ENCODE measurements at regions not wholly inside any gene's neighbourhood (a gene's known extent, or its start where the extent isn't known, plus 50 kb on each side); places are given as distances from the start of the nearest gene placed in this dataset.
A peak's percentile ranks its signal among the peaks of the same experiment; 100 is the strongest.

DNA sequence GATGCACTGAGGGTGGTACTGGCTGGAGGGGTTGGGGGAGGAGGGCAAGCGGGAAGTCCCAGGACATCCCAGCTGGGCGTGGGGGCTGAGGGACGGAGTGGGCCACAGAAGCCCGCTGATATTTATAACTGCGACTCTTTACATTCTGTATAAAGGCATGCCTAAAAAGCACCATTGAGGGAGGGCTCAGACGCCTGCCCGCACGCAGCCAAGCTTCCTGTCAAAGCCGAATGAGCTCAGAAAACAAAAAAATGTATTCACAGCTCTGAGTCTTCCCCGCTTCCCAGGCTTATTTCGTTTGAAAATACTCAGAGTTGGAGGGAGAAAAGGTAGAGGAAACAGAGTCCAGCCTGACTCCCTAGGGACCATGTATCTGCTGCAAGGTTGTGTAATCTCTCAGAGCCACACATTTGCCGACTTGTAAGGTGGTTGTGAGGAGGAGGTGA lies 170.1 kb upstream of the HAAO start:
- DNase-seq (ENCODE audit: low read depth in 2 of 2): peak in 1 of 2 donors; percentile 37

DNA sequence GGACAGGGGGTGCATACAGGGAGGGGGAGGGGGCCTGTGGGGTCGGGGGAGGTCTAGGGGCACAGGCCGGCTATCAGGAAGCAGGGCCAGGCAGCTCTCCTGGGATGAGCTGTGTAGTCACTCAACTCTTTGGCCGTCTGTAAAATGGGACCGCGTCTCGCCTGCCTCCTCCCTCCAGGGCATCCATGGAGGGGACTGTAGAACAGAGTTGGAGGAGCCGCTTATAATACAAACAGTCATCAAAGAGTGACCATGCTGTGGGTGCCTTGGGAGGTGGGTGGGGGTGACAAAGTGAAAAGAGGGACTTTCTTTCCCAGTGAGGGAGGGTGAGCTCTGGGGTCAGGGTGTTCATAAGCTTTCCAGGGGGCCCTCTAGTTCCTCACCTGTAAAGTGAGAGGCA lies 169.6 kb upstream of the HAAO start:
- no peak for DNase-seq (ENCODE audit: low read depth in 2 of 2)

DNA sequence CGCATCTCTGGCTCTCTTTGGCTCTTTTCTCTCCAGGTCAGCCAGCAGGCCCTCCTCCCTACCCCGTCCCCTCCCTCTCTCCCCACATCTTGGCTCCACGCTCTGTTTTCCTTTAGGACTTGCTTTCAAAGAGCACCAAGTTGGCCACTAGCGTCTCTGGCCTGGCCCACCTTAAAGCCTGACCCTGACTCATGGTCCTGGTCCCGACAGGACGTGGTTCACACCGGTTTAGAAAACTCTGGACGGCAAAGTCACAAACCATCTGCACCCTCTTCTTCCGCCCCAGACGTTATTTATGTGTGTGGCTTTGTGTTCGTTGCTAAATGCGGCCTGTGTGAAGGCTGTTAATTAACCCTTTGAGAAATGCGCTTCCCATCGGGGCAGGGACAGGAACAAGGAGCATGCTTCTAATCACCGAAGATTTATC lies 169.0 kb upstream of the HAAO start:
- DNase-seq (ENCODE audit: low read depth in 2 of 2): peak; percentile 94 to 98

DNA sequence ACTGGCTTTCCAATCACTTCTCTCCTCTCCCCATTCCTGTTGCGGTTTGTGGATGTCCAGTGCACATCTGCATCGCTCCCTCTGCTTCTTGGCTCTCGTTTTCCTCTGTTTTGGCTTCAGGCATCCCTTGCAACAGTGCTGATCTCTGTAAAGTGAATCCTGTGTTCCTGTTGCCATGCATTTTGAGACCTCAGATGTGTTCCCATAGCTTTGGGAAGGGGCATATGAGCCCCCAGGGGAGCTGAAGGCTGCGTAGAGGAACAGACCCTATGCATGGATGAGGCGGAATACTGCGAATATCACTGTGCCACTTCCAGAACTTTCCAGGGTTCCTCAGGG lies 168.4 kb upstream of the HAAO start:
- no peak for DNase-seq (ENCODE audit: low read depth in 2 of 2)

- DNase-seq (ENCODE audit: low read depth in 2 of 2): no peak
Observed at GRCh38 chr2:42960002-42960841, 167.8 kb upstream of the HAAO start.

DNA sequence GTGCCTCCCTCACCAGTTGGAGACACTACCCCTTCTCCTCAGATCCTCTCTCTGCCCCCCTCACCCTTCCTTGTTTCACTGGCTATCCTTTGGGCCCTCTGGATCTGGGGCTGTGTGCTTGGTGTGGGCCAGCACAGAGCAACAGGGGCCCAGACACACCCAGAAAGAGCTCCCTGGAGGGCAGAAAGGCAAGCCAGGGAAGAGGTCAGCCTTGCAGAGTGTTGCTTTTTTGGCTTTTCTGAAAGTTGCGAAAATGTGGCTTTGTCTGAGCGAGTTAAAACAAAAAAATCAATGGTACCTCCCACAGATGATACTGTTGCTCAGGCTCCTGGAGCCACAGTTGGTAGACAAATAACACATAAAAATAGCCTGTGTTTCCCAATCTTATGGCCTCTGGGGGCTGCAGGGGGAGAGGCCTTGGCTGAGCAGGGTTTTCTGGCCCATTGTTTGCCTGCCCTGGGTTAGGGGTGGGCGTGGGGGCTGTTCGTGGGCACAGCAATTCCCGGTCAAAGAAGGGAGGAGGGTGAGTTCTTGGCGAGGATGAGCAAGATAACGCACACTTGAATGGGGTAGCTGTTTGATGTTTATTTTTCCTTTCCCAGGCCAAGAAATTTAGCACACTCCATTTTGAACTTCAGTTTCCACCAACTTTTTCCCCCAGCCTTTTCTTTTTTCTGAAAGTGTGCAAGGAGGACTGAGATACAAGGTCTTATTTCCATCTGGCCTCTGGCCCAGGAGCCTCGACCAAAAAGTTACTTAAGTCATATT lies 167.0 kb upstream of the HAAO start:
- no peak for DNase-seq (ENCODE audit: low read depth in 2 of 2)

DNA sequence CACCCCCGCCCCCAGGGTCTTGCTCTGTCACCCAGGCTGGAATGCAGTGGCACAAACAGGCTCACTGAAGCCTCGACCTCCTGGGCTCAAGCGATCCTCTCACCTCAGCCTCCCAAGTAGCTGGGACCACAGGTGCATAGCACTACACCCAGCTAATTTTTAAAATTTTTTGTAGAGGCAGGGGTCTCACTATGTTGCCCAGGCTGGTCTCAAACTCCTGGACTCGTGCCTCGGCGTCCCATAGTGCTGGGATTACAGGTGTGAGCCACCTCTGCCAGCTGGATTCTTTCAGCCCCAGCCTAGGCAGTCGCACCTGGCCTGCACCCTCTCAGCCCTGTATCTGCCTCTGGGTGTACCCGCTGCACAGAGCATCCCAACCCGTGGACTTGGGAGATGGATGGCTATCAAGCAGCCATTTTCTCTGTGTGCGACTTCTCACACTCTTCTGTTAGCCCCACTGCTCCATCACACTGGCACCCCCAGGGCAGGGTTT lies 166.4 kb upstream of the HAAO start:
- no peak for DNase-seq (ENCODE audit: low read depth in 2 of 2)

- DNase-seq (ENCODE audit: low read depth in 2 of 2): no peak
Observed at GRCh38 chr2:42957861-42958301, 165.5 kb upstream of the HAAO start.

DNA sequence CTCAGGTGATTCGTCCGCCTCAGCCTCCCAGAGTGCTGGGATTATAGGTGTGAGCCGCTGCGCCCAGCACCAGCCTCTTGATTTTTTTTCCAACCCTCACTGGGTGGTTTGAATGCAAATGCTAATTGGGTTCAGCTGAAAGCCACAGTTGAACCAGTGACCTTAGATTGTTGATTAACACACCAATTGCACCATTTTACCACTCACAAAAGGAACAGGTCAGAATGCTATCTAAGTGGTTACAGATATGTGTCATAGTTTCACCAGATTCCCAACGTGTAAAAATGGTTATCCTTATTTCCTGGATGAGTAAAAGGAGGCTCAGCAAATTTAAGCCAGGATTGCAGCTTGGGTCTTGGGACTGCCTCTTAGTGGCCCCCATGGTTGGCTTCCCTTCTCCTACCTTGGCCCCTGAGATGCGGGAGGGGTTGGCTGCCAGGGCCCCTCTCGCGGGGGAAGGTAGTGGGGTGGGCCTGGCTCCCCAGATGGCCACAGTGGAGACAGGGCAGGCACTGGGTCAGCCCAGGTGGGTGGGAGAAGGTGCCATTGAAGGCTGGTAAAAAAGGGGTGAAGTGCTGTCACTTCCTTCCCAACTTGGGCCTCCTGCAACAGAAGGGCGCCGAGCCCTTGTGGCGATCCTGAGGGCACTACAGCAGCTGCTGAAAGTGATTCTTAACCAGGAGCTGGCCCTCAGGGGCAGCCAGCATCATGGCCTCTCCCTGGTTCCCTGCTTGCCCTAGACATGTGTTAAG lies 164.9 kb upstream of the HAAO start:
- no peak for DNase-seq (ENCODE audit: low read depth in 2 of 2)

GRCh38 chr2:42954227-42954962 lies 162.0 kb upstream of the HAAO start:
- peak in 1 of 2 donors; percentile 48 for DNase-seq (ENCODE audit: low read depth in 2 of 2)

- no peak for DNase-seq (ENCODE audit: low read depth in 2 of 2)
Observed at GRCh38 chr2:42953216-42953615, 160.8 kb upstream of the HAAO start.

DNA sequence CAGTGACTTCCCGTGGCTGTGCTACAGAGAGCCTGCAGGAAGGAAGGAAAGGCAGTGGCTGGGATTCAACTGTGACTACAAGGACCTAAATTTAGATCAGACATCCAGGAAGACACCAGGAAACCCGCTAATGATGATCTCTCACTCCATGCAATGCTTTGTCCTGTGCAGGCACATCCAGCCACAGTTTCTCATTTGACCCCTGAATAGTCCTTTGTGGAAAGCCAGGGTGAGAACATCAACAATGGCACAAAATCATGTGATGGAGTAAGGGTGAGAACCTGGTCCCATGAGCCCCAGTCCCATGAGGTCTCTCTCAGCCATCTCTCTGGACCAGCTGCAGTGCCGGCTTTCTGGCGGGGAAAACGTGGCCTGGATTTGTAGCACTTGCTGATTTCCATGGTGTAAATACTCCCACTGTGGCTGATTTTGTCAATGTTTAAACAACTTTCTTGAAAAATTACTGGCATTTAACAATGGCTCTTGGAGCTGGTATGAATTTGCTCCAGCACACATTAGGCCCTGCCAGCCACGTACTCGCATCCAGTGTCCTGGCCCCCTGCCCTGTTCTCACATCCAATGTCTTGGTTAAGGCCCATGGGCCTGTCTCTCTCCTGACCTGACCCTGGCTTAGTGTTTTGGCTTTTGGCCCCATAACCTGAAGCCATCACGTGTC lies 159.0 kb upstream of the HAAO start:
- DNase-seq (ENCODE audit: low read depth in 2 of 2): peak; percentile 96 to 100

GRCh38 chr2:42949125-42949524 lies 156.7 kb upstream of the HAAO start:
- DNase-seq (ENCODE audit: low read depth in 2 of 2): no peak

- DNase-seq (ENCODE audit: low read depth in 2 of 2): no peak
Observed at GRCh38 chr2:42947809-42948600, 155.6 kb upstream of the HAAO start.

DNA sequence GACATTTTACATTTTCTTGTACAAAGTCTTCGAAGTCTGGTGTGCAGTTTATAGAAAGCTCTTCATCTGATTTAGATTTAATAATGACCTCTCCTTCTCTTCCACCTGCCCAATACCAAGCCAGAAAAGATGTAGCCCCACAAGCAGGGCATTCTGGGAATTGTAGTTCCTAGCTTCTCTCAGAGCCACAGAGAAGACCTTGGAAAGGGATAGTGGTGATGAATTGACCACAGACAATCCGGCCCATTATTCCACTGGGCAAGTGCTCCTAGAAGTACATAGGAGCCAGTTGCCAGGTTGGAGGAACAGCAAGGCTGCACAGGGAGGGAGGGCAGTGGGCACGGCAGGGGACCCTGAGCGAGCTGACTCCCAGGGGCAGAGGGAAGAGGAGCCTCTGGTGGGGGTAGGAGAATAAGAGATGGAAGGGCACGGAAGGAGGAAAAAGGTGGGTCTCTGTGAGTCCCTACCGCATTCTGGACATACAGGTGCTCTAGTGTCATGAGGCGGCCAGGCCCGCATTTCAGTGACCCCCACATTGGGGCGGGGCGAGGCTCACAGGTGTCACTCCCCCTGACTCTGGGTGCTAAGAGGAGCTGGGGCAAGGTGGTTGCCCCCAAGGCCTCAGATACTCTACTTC lies 152.5 kb upstream of the HAAO start:
- DNase-seq (ENCODE audit: low read depth in 2 of 2): peak in 1 of 2 donors; percentile 32

GRCh38 chr2:42942990-42943493 lies 150.7 kb upstream of the HAAO start:
- no peak for DNase-seq (ENCODE audit: low read depth in 2 of 2)

- DNase-seq (ENCODE audit: low read depth in 2 of 2): no peak
Observed at GRCh38 chr2:42942214-42942989, 150.0 kb upstream of the HAAO start.

GRCh38 chr2:42941633-42942176 lies 149.3 kb upstream of the HAAO start:
- DNase-seq (ENCODE audit: low read depth in 2 of 2): no peak

All from dermis microvascular lymphatic vessel endothelial cell (primary cell).